Gastroesophageal sphincter (tissue), 3 donors: ENCODE measurements at regions not wholly inside any gene's neighbourhood (a gene's known extent, or its start where the extent isn't known, plus 50 kb on each side); places are given as distances from the start of the nearest gene placed in this dataset.

Experiments
- POLR2A ChIP-seq, 2 donors: fragments of 450-650 bp; IDR thresholded peaks; one replicate each; pipeline ENCODE4 v1.6.1; 2017; ENCODE audit warnings: antibody characterized with exemption in 2 of 2, mild to moderate bottlenecking in 2 of 2, moderate library complexity in 1 of 2
- POLR2AphosphoS5 ChIP-seq: sonication (generic); formaldehyde crosslinking; IDR thresholded peaks from one replicate; pipeline ENCODE4 v1.6.1; 2017; ENCODE audit warnings: antibody characterized with exemption
- TF ChIP-seq, protein P1 (sequence below), 4 experiments: fragments of 200-600 bp in 2 of 4; fragments of 450-650 bp in 2 of 4; sonication (generic) in 1 of 4; IDR thresholded peaks; one replicate each; pipeline ENCODE4 v1.5.1; 2017 to 2019; ENCODE audit warnings: antibody characterized with exemption in 4 of 4, mild to moderate bottlenecking in 2 of 4, moderate library complexity in 2 of 4

DNA sequence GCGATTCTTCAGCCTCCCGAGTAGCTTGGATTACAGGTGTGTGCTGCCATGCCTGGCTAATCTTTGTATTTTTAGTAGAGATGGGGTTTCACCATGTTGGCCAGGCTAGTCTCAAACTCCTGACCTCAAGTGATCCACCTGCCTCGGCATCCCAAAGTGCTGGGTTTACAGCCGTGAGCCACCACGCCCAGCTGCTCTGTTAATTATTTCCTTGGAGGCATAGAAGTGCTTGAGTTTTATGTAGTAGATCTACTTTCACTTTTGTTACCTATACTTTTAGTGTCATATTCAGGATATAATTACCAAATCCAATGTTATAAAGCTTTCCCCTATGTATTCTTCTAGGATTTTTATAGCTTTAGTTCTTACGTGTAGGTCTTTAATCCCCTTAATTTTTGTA, 1093.0 kb downstream of the GATA3 start:
- TF ChIP-seq, protein P1, sequence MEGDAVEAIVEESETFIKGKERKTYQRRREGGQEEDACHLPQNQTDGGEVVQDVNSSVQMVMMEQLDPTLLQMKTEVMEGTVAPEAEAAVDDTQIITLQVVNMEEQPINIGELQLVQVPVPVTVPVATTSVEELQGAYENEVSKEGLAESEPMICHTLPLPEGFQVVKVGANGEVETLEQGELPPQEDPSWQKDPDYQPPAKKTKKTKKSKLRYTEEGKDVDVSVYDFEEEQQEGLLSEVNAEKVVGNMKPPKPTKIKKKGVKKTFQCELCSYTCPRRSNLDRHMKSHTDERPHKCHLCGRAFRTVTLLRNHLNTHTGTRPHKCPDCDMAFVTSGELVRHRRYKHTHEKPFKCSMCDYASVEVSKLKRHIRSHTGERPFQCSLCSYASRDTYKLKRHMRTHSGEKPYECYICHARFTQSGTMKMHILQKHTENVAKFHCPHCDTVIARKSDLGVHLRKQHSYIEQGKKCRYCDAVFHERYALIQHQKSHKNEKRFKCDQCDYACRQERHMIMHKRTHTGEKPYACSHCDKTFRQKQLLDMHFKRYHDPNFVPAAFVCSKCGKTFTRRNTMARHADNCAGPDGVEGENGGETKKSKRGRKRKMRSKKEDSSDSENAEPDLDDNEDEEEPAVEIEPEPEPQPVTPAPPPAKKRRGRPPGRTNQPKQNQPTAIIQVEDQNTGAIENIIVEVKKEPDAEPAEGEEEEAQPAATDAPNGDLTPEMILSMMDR (IDR thresholded peaks at IDR 0.05): no peak
- TF ChIP-seq POLR2A (IDR thresholded peaks at IDR 0.05): no peak
- no peak for TF ChIP-seq POLR2AphosphoS5
